NCI-H2029 (cell line): ENCODE measurements at regions not wholly inside any gene's neighbourhood (a gene's known extent, or its start where the extent isn't known, plus 50 kb on each side); places are given as distances from the start of the nearest gene placed in this dataset.
"Not testable (repeated sequence)": the region's sequence is repeated elsewhere in the genome, so short reads cannot be mapped to it uniquely, and the experiment has no call there.

ENCODE experiments used
- DNase-seq: peaks from one replicate; lab custom pipeline; 2025; lab: John Stamatoyannopoulos, UW

- no peak for DNase-seq
Observed at GRCh38 chr3:27556887-27557286, 72.7 kb upstream of the SLC4A7 start.

GRCh38 chr3:27554706-27555105 is 70.5 kb upstream of the SLC4A7 start:
- DNase-seq, result no peak

DNA sequence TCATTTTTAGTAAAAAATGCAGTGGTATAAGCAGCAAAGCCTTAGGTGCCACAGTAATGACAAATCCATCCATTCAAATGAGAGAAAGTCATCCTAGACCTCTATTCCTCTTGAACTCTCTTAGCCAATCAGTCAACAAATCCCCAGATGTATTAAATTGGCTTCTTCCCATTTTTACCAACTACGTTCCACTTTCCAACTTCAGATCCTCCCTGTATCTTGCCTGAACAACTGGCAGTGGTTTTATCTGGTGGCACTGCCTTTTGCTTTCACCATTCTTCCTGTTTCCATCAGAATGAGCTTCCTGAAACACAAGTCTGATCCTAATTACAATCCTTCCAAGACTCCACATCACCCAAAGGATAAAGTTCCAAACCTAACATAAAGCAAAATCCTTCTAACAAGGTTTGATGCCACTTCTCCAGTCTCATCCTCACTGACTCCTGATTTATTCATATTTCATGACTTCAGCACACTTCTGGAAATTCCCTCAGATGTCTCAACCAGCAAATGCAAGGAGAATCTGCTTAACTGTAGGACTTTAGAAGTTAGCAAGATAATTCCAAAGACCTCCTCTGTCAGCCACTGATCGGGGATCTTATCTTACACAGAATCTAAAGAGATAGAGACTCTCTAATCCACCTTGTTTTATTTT is 69.8 kb upstream of the SLC4A7 start:
- no peak for DNase-seq

DNA sequence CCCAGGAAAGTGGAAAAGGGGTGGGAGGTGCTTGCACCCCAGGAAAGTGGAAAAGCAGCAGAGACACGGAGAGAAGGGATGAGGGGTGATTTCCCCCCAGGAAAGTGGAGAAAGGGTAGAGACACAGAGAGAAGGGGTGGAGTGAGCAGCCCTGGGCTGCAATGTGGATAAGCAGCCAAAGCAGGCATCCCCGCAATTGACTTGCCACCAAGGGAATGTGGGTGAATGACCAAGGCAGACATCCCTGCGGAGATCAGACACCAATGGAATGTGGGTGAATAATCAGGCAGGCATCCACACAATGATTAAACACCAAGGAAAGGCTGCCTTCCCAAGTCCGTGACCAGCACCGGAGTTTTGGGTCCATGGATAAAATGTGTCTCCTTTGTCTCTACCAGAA is 68.5 kb upstream of the SLC4A7 start:
- DNase-seq, result not testable (repeated sequence)

DNA sequence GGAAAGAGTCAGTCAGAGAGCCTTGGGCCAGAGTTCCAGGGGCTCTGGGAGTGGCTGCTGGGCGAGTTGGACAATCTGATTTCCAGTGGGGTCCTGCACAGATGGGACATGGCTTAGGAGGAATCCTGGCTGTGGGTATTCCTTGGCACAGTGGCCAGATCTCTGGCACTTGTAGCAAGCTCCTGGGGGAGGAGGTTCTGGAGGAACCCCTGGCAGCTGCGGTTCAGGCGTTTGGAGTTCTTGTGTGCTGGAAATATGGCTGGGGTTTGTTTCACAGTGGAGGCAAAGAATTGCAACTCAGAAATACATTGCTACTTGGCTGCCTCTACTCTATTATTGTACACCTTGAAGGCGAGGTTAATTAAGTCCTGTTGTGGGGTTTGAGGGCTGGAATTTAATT is 67.2 kb upstream of the SLC4A7 start:
- DNase-seq, result not testable (repeated sequence)

DNA sequence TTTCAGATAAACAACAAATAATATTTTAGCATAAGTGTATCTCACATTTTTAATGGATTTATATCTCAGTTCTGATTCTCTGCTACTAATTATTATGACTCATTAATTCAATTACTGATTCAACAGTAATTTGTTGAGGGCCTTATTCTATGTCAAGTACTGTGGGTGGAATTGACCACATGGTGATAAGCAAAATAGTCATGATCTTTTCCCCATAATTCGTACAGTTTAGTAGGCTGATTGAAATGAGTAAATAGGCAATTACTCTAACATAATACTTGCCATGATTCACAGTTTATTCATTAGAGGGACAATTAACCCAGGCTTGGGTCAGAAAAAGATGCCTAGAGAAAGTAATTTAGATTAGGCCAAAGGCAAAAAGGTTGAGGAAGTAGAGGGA is 60.9 kb upstream of the SLC4A7 start:
- DNase-seq, result no peak

GRCh38 chr3:27544372-27544865 is 60.2 kb upstream of the SLC4A7 start:
- DNase-seq, result no peak

DNA sequence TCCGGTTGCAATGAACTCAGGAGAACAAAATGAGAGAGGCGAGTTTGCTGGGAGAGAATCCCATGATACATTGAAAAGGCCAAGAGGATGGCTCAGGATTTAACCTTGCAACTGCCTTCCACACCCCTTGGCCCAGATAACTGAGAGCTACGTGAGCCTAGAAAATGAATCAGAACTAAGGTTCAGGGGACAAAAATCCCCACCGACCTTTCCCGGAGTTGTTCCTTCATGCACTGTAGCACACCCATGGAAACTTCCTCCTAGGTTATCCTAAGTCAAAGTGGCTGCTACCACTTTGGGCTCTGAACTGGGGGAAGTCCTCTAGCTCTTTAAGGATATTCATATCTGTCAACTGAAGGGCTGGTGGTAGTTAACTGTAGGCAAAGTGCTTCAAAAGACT is 58.3 kb upstream of the SLC4A7 start:
- DNase-seq, result no peak

GRCh38 chr3:27540231-27540630 is 56.0 kb upstream of the SLC4A7 start:
- no peak for DNase-seq

GRCh38 chr3:27536491-27536890 is 52.3 kb upstream of the SLC4A7 start:
- DNase-seq, result no peak

- DNase-seq, result no peak
Observed at GRCh38 chr3:27535809-27536392, 51.7 kb upstream of the SLC4A7 start.

- no peak for DNase-seq
Observed at GRCh38 chr3:27533718-27534573, 49.8 kb upstream of the SLC4A7 start.
